ENCODE measurements at regions not wholly inside any gene's neighbourhood (a gene's known extent, or its start where the extent isn't known, plus 50 kb on each side); places are given as distances from the start of the nearest gene placed in this dataset.

- TF ChIP-seq CTCF (IDR thresholded peaks at IDR 0.05; ENCODE audit: borderline replicate concordance) = no peak
- DNase-seq = no peak
- Histone ChIP-seq H3K27ac (replicated peaks) (no peak overlapping the region), H3K9me3 (replicated peaks) (no peaks in the 10 kb centered on the region), H3K4me3 (no peak overlapping the region), H3K36me3 (no peaks in the 10 kb centered on the region), H3K27me3 (ENCODE audit: low read depth) (no peaks in the 10 kb centered on the region), H3K4me1 (no peaks in the 10 kb centered on the region)
- intact Hi-C loops (cut with micrococcal nuclease) = no loop called here
Measured at GRCh38 chr13:103926118-103926517, 859.9 kb upstream of the SLC10A2 start.

GRCh38 chr13:103908911-103909310 is 842.7 kb upstream of the SLC10A2 start:
- intact Hi-C loops (cut with micrococcal nuclease) = no loop called here
- no peaks in the 10 kb centered on the region for H3K9me3 ChIP-seq (replicated peaks)
- H3K36me3 ChIP-seq = no peaks in the 10 kb centered on the region
- no peaks in the 10 kb centered on the region for H3K27me3 ChIP-seq (ENCODE audit: low read depth)
- no peak overlapping the region for H3K27ac ChIP-seq (replicated peaks)
- DNase-seq = no peak
- no peak for TF ChIP-seq CTCF (IDR thresholded peaks at IDR 0.05; ENCODE audit: borderline replicate concordance)
- H3K4me1 ChIP-seq = no peaks in the 10 kb centered on the region
- H3K4me3 ChIP-seq = no peak overlapping the region

GRCh38 chr13:103908274-103908673 is 842.1 kb upstream of the SLC10A2 start:
- Histone ChIP-seq H3K27ac (replicated peaks) (no peak overlapping the region), H3K4me3 (no peak overlapping the region), H3K4me1 (no peaks in the 10 kb centered on the region), H3K36me3 (no peaks in the 10 kb centered on the region), H3K27me3 (ENCODE audit: low read depth) (no peaks in the 10 kb centered on the region), H3K9me3 (replicated peaks) (no peaks in the 10 kb centered on the region)
- intact Hi-C loops (cut with micrococcal nuclease) = no loop called here
- TF ChIP-seq CTCF (IDR thresholded peaks at IDR 0.05; ENCODE audit: borderline replicate concordance) = no peak
- no peak for DNase-seq

- no peak overlapping the region for H3K4me3 ChIP-seq
- DNase-seq = no peak
- H3K27me3 ChIP-seq (ENCODE audit: low read depth) = no peaks in the 10 kb centered on the region
- intact Hi-C loops (cut with micrococcal nuclease) = no loop called here
- no peaks in the 10 kb centered on the region for H3K36me3 ChIP-seq
- H3K9me3 ChIP-seq (replicated peaks) = peaks cover 7% of the 10 kb centered on the region
- no peak for TF ChIP-seq CTCF (IDR thresholded peaks at IDR 0.05; ENCODE audit: borderline replicate concordance)
- no peaks in the 10 kb centered on the region for H3K4me1 ChIP-seq
- no peak overlapping the region for H3K27ac ChIP-seq (replicated peaks)
Measured at GRCh38 chr13:103903790-103904189, 837.6 kb upstream of the SLC10A2 start.

- intact Hi-C loops (cut with micrococcal nuclease) = no loop called here
- no peak for DNase-seq
- no peak overlapping the region for H3K27ac ChIP-seq (replicated peaks)
- no peaks in the 10 kb centered on the region for H3K4me1 ChIP-seq
- no peaks in the 10 kb centered on the region for H3K36me3 ChIP-seq
- no peak for TF ChIP-seq CTCF (IDR thresholded peaks at IDR 0.05; ENCODE audit: borderline replicate concordance)
- H3K4me3 ChIP-seq = no peak overlapping the region
- H3K27me3 ChIP-seq (ENCODE audit: low read depth) = no peaks in the 10 kb centered on the region
- H3K9me3 ChIP-seq (replicated peaks) = peaks cover 10% of the 10 kb centered on the region
Measured at GRCh38 chr13:103898481-103898880, 832.3 kb upstream of the SLC10A2 start.
